Heart left ventricle (tissue), 16 donors: ENCODE measurements at regions not wholly inside any gene's neighbourhood (a gene's known extent, or its start where the extent isn't known, plus 50 kb on each side); places are given as distances from the start of the nearest gene placed in this dataset.

ENCODE experiments used
- ATAC-seq, 4 donors: fragments of 200-7000 bp; cut with Tn5 transposase; one replicate each; pipeline ENCODE4 v1.9.1; 2020 to 2022; ENCODE audit warnings: moderate library complexity in 4 of 4, mild to moderate bottlenecking in 3 of 4, moderate number of reproducible peaks in 1 of 4
- DNase-seq, 5 donors: peaks; one replicate each; pipeline ENCODE4 v3.0.0-alpha.2; 2020
- H3K27ac ChIP-seq, 12 donors: fragments of 200-600 bp; sonication (generic) in 4 of 12; one replicate each; pipeline versions ENCODE4 v1.5.0 to v1.8.0; 2016 to 2022; ENCODE audit warnings: mild to moderate bottlenecking in 2 of 12
- H3K27me3 ChIP-seq, 9 donors: fragments of 200-600 bp; sonication (generic) in 2 of 9; one replicate each; pipeline versions ENCODE4 v1.5.1 to v1.8.0; 2016 to 2022; ENCODE audit warnings: mild to moderate bottlenecking in 3 of 9
- H3K36me3 ChIP-seq, 9 donors: fragments of 200-600 bp; sonication (generic) in 2 of 9; one replicate each; pipeline versions ENCODE4 v1.5.0 to v1.8.0; 2018 to 2022; ENCODE audit warnings: mild to moderate bottlenecking in 2 of 9
- H3K4me1 ChIP-seq, 12 donors: fragments of 200-600 bp; sonication (generic) in 4 of 12; one replicate each; pipeline versions ENCODE4 v1.5.0 to v1.8.0; 2016 to 2022; ENCODE audit warnings: mild to moderate bottlenecking in 3 of 12
- H3K4me3 ChIP-seq, 12 donors: fragments of 200-600 bp; sonication (generic) in 4 of 12; one replicate each; pipeline versions ENCODE4 v1.5.0 to v1.8.0; 2017 to 2022; ENCODE audit warnings: mild to moderate bottlenecking in 9 of 12, moderate library complexity in 4 of 12
- H3K9me3 ChIP-seq, 12 donors: fragments of 200-600 bp; sonication (generic) in 4 of 12; one replicate each; pipeline versions ENCODE4 v1.5.0 to v1.8.0; 2016 to 2022; ENCODE audit warnings: mild to moderate bottlenecking in 1 of 12
- POLR2A ChIP-seq, 2 donors: fragments of 450-650 bp; IDR thresholded peaks; one replicate each; pipeline ENCODE4 v1.6.1; 2017; ENCODE audit warnings: antibody characterized with exemption in 2 of 2, mild to moderate bottlenecking in 2 of 2, moderate library complexity in 2 of 2
- WGBS, 4 donors: extraction: QIAGEN DNeasy Blood & Tissue Kit in 2 of 4; methylation state at CpG; one replicate each; pipeline versions ENCODE4 v1.1.5 to v1.1.7; 2013 to 2018; 5-methylcytosine and 5-hydroxymethylcytosine counted together
- intact Hi-C, 10 donors: fragments of 100-400 bp; cut with DNase I; formaldehyde crosslinking; loops; one replicate each; pipeline versions ENCODE4 v1.11.1 to v1.14.2; 2022
- TF ChIP-seq, protein P1 (sequence below), 12 donors: fragments of 200-600 bp; sonication (generic) in 4 of 12; IDR thresholded peaks; one replicate each; pipeline versions ENCODE4 v1.5.0 to v1.8.0; 2018 to 2022; ENCODE audit warnings: antibody characterized with exemption in 12 of 12, mild to moderate bottlenecking in 5 of 12
- donor health status: ischemic (EF 13 %, LVEDD 7.1; RV severe dilation, severe dysfunction).
- donor health status: healthy with polysubstance abuse.
- donor health status: DM: no; HTN: yes; CAD: no.
- donor health status: DM: no; HTN: no; CAD: no.
- donor health status: ischemic (EF 25% LVEDD 6.9; RV normal size, moderate dysfunction).
- donor health status: ischemic (EF 25% LVEDD 5.7; RV mildly dilated, moderate dysfunction).
- donor health status: healthy.
- donor health status: DM: yes; HTN: yes; CAD: no.
- donor health status: ischemic (EF 35%, LVEDD 5.7; RV mildly dilated, moderate dysfunction).
- donor health status: nonischemic (EF 11% LVEDD 7.7; RV severe dilation, severe dysfunction).
- donor health status: DM: yes; HTN: yes; CAD: no.
- donor health status: PGD.
- donor health status: ischemic (EF 29% LVEDD 5.4; RV normal size, mild dysfunction).
- donor health status: nonischemic (EF 23%, LVEDD 6.1; RV moderate dilation, normal function).

DNA sequence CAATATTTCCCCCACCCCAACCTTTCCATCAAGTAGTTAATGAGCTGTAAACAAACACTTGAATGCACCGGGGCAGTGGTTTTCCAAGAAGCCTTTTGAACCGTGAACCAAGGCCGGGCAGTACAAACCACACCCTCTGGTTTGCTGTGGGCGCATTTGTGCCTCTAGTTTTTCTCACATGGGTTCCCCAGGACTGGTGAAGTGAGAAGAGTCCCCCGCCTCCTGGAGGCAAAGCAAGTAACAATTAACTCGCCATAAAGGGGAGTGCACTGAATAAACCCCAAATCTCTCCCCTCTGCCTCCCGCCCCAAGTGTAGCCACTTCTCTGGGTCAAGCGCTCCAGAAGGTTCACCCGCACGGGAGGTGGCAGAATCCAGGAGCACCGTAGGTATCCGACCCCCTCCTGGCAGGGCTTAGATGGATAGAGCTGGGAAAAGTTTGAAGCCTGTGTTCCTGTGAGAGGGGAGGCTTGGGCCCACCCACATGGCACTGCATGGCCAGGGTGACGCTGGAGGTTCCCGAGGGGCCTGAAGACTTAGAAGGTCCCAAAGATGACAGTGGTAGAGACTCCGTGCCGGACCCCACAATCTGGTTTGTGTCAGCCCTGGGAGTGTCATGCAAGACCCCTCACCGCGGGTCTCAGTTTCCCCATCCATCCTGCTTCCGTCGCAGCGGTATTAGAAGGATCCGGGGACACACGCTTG lies 182.2 kb downstream of the SMAD2 start:
- peak overlapping the region in 1 of 12 donors; percentile 54 for H3K4me3 ChIP-seq
- TF ChIP-seq POLR2A (IDR thresholded peaks at IDR 0.05) = no peak
- TF ChIP-seq, protein P1, sequence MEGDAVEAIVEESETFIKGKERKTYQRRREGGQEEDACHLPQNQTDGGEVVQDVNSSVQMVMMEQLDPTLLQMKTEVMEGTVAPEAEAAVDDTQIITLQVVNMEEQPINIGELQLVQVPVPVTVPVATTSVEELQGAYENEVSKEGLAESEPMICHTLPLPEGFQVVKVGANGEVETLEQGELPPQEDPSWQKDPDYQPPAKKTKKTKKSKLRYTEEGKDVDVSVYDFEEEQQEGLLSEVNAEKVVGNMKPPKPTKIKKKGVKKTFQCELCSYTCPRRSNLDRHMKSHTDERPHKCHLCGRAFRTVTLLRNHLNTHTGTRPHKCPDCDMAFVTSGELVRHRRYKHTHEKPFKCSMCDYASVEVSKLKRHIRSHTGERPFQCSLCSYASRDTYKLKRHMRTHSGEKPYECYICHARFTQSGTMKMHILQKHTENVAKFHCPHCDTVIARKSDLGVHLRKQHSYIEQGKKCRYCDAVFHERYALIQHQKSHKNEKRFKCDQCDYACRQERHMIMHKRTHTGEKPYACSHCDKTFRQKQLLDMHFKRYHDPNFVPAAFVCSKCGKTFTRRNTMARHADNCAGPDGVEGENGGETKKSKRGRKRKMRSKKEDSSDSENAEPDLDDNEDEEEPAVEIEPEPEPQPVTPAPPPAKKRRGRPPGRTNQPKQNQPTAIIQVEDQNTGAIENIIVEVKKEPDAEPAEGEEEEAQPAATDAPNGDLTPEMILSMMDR (IDR thresholded peaks at IDR 0.05) = no peak

DNA sequence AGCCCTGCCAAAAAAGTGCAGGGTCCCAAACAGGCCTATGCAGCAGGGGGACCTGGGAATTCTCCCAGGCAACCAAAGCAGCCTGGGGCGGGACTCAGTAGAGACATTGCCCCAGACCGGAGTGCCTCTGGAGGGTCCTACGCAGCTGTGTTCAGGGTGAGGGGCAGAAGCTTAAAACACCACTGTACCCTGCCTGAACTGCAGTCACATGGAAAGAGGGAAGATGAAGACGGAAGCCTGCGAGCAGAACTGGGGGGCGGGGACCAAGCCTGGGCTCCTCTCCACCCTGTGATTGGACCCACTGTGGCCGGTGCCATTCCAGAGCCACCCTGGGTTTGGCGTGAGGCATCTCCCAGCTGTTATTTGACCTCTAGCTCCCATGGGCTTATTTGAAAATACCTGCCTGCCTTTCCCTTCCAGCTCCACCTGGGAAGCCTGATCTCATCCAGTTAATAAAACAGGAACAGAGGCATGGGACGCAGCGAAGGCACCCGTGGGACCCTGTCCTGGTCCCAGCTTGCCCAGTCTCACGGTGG lies 183.1 kb downstream of the SMAD2 start:
- 86 to 92% (median 89%) methylated on average over 12 of the region's 12 CpGs for WGBS, 4 donors
- no peaks in the 10 kb centered on the region for H3K36me3 ChIP-seq
- ATAC-seq (no peak), DNase-seq (no peak)
- no peak for TF ChIP-seq POLR2A (IDR thresholded peaks at IDR 0.05)
- TF ChIP-seq, protein P1 (IDR thresholded peaks at IDR 0.05) = no peak
- H3K9me3 ChIP-seq = no peaks in the 10 kb centered on the region
- no peak overlapping the region for H3K4me3 ChIP-seq
- no peak overlapping the region for H3K27ac ChIP-seq
- peaks cover 0 to 6% (median 0%) of the 10 kb centered on the region in 12 donors for H3K4me1 ChIP-seq
- peaks cover 0 to 17% (median 3%) of the 10 kb centered on the region in 9 donors for H3K27me3 ChIP-seq
- intact Hi-C loops = loop anchor here in 7 of 10 donors (5.0 to 10.0 kb wide), 5 partner anchors 403 to 695 kb away; no protein-coding TSS in a partner anchor

More for the DNA sequence above, 182.2 kb downstream of the SMAD2 start:
- H3K36me3 ChIP-seq = no peaks in the 10 kb centered on the region
- DNase-seq = no peak
- no peak overlapping the region for H3K27ac ChIP-seq
- no peaks in the 10 kb centered on the region for H3K9me3 ChIP-seq
- intact Hi-C loops = loop anchor here in 9 of 10 donors (2.0 to 10.0 kb wide), 10 partner anchors 151 to 697 kb away; no protein-coding TSS in a partner anchor
- H3K4me1 ChIP-seq = peaks cover 0 to 6% (median 0%) of the 10 kb centered on the region in 12 donors
- WGBS, 4 donors = 69 to 76% (median 70%) methylated on average over 23 of the region's 23 CpGs
- ATAC-seq = no peak
- H3K27me3 ChIP-seq = peaks cover 0 to 17% (median 3%) of the 10 kb centered on the region in 9 donors

DNA sequence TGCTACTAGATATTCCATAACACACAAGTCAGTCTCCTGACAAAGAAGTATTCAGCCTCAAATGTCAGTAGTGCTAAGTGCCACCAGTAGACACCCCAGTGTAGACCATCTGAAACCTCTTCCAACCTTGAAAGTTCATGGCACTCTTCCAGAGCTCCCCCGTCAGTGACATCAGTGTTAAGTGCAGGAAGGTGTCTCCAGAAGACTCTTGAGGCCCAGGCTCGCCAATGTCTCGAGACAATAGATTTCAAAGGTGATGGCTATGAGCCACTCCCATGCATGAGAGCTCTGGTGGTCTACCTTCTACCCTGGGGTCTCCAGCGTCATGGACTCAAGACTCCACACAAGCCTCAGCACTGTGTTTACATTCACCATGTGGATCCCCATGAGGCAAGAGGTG lies 183.8 kb downstream of the SMAD2 start:
- peaks cover 0 to 6% (median 0%) of the 10 kb centered on the region in 12 donors for H3K4me1 ChIP-seq
- H3K36me3 ChIP-seq = no peaks in the 10 kb centered on the region
- WGBS, 4 donors = 82 to 93% (median 86%) methylated on average over 4 of the region's 4 CpGs
- H3K27ac ChIP-seq = no peak overlapping the region
- peaks cover 0 to 17% (median 3%) of the 10 kb centered on the region in 9 donors for H3K27me3 ChIP-seq
- TF ChIP-seq, protein P1 (IDR thresholded peaks at IDR 0.05) = no peak
- TF ChIP-seq POLR2A (IDR thresholded peaks at IDR 0.05) = no peak
- DNase-seq (no peak), ATAC-seq (no peak)
- no peak overlapping the region for H3K4me3 ChIP-seq
- H3K9me3 ChIP-seq = no peaks in the 10 kb centered on the region
- intact Hi-C loops = loop anchor here in 7 of 10 donors (5.0 to 10.0 kb wide), 5 partner anchors 402 to 694 kb away; no protein-coding TSS in a partner anchor

DNA sequence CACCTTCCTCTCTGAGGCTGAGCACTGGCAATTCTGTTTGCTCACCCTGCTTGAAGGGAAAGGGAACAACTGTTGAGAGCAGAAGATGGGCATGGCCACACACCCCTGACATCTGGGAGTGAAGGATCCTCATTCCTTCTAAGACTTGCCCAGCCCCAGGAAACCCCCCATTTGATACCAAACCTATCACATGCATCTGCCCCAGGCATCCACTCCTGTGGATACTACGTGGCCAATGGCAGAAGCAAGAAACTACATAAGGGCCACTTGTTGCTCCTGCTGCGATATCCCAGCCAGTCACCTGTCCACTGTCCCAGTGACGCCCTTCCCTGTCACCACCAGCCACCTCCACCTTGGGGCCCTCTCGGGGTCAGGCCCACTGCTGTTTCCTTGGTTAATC lies 185.2 kb downstream of the SMAD2 start:
- H3K36me3 ChIP-seq = no peaks in the 10 kb centered on the region
- no peak for DNase-seq
- no peak overlapping the region for H3K4me3 ChIP-seq
- no peaks in the 10 kb centered on the region for H3K9me3 ChIP-seq
- intact Hi-C loops = loop anchor here in 7 of 10 donors (5.0 to 10.0 kb wide), 5 partner anchors 400 to 693 kb away; no protein-coding TSS in a partner anchor
- H3K27me3 ChIP-seq = peaks cover 0 to 17% (median 3%) of the 10 kb centered on the region in 9 donors
- ATAC-seq = no peak
- WGBS, 4 donors = 80 to 88% (median 85%) methylated on average over 4 of the region's 4 CpGs
- no peak overlapping the region for H3K27ac ChIP-seq
- no peak for TF ChIP-seq POLR2A (IDR thresholded peaks at IDR 0.05)
- TF ChIP-seq, protein P1 (IDR thresholded peaks at IDR 0.05) = no peak
- H3K4me1 ChIP-seq = peaks cover 0 to 6% (median 0%) of the 10 kb centered on the region in 12 donors
